Esophagus muscularis mucosa (tissue), 3 donors: ENCODE measurements at regions not wholly inside any gene's neighbourhood (a gene's known extent, or its start where the extent isn't known, plus 50 kb on each side); places are given as distances from the start of the nearest gene placed in this dataset.

Experiments
- POLR2AphosphoS5 ChIP-seq, 2 donors: sonication (generic); formaldehyde crosslinking; IDR thresholded peaks; one replicate each; pipeline ENCODE4 v1.6.1; 2017; ENCODE audit warnings: antibody characterized with exemption in 2 of 2
- TF ChIP-seq, protein P1 (sequence below), 3 experiments: fragments of 200-600 bp in 2 of 3; fragments of 450-650 bp in 1 of 3; sonication (generic) in 2 of 3; IDR thresholded peaks; one replicate each; pipeline ENCODE4 v1.5.1; 2017 to 2019; ENCODE audit warnings: antibody characterized with exemption in 3 of 3, mild to moderate bottlenecking in 2 of 3, moderate library complexity in 1 of 3

DNA sequence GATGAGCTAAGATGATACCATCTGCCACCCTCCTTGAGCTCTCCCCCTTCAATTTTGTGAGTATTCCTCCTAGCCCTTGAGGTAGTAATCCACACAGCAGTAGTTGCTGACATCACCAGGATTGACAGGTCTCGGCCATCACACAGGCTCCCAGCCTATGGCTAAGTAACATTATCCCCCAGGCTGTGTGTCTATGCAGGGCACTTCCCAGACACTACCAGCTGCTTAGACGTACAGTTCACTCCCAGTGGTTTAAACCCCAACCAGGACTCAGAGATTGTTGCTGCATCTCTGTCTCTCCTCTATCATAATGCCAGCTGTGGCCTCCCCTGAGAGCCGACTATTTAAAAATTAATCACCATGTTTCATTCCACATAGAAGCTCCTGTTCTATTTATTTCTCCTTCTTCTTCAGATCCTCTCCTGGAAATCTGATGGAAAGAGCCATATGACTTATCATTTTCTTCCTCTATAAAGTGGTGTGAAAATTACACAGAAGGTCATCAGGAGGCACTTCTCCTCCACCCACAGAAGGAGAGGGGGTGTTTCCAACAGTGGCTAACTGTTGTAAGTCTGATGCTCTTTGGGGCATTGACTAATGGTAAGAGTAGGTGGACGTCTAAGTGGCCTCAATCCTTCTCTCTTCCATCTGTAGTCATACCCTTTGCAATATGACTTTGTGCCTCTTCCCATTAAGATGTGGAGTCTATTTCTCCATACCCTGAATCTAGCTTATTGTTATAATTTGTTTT lies 396.3 kb downstream of the SETD4 start:
- TF ChIP-seq, protein P1, sequence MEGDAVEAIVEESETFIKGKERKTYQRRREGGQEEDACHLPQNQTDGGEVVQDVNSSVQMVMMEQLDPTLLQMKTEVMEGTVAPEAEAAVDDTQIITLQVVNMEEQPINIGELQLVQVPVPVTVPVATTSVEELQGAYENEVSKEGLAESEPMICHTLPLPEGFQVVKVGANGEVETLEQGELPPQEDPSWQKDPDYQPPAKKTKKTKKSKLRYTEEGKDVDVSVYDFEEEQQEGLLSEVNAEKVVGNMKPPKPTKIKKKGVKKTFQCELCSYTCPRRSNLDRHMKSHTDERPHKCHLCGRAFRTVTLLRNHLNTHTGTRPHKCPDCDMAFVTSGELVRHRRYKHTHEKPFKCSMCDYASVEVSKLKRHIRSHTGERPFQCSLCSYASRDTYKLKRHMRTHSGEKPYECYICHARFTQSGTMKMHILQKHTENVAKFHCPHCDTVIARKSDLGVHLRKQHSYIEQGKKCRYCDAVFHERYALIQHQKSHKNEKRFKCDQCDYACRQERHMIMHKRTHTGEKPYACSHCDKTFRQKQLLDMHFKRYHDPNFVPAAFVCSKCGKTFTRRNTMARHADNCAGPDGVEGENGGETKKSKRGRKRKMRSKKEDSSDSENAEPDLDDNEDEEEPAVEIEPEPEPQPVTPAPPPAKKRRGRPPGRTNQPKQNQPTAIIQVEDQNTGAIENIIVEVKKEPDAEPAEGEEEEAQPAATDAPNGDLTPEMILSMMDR (IDR thresholded peaks at IDR 0.05), result no peak
- no peak for TF ChIP-seq POLR2AphosphoS5 (IDR thresholded peaks at IDR 0.05)
